CD4-positive, alpha-beta T cell treated with Interleukin-1 beta for 1 hour (primary cell): ENCODE measurements at regions not wholly inside any gene's neighbourhood (a gene's known extent, or its start where the extent isn't known, plus 50 kb on each side); places are given as distances from the start of the nearest gene placed in this dataset.
"Not testable (repeated sequence)": the region's sequence is repeated elsewhere in the genome, so short reads cannot be mapped to it uniquely, and the experiment has no call there.

Experiments
- DNase-seq, 2 donors: peaks; one replicate each; pipeline ENCODE4 v3.0.0-alpha.2; 2020 to 2022

DNA sequence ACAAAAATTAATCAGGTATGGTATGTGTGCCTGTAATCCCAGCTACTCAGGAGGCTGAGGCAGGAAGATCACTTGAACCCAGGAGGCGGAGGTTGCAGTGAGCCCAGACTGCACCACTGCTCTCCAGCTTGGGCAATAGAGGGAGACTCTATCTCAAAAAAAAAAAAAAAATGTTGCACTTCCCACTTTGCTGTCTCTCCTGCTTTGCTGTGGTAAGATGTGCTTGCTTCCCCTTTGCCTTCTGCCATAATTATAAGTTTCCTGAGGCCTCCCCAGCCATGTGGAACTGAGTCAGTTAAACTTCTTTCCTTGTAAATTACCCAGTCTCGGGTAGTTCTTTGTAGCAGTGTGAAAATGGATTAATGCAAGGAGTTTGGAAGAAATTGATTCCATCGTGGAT is 120.3 kb upstream of the CFAP20DC start:
- DNase-seq = not testable (repeated sequence)

DNA sequence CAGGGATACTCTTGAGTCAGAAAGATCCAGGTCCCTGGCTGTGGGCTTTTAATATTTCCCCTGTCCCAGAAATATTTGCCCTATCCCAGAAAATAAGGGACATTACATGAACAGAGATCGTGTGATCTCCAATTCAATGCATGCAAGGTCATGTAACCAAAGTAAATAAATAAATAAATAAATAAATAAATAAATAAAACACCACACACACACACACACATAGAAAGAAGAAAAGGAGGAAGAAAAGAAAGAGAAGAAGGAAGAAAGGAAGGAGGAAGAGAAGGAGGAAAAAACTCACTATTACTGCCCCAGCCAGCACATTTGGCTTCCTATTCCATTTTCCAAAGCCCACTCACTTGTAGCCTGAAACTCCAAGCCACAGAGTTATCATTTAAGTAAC is 117.9 kb upstream of the CFAP20DC start:
- no peak for DNase-seq

DNA sequence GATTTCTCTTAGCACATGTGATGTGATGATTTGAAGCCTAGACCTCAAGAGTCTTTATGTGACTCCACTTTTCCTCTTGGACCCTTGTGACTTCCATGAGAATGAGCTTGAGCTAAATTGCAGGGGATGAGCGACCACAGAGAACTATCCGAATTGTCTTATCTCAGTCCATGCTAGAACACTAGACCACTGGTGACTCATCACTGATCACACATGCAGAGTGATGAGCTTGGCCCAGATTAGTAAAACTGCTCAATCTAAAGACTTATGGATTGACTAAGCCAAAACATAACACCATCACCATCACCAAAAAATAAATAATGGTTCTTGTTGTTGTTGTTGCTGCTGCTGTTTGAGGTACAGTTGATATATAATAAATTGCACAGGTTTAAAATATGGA is 114.1 kb upstream of the CFAP20DC start:
- DNase-seq = no peak

DNA sequence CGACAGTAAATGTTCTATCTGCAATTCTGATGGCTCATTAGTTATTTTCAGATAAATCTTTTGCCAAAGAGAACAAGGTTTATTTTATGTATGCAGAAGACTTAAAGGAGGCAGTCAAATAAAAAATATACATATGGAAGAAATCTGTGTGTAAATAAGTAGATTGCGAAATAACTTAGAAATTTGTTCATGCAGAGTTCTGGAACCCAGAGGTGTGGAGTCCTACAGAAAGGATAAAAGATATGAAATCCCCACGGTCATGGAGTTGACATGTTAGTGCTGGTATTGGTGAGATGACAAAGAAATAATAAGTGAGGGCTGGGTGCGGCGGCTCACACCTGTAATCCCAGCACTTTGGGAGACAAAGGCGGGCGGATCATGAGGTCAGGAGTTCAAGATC is 111.2 kb upstream of the CFAP20DC start:
- DNase-seq = no peak

DNA sequence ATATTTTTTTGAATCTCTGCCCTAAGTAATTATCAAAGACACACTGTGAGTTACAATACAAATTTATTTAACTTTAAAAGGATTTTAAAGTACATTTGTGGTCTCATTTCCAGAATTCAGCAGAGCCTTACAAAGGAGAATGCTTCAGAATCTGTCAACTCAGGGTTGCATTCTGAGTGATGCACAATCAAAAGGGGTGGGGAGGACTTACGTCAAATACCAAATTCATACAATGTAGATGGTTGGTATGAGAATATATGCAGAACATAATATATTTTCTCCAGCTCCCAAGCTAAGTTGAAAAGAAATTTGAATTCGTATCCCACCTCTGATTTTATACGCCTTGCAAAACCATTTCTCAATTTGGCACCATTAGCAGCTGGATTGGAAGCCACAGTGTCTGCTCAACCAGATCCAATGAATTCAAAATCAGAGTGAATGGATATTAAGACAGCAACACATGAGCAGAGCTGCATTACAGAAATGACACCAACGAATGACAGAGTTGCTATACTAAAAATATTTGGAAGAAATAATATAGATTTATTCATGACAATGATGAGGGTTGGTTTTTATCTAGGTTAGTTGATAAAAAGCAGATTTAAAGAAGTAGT is 110.4 kb upstream of the CFAP20DC start:
- DNase-seq = no peak

DNA sequence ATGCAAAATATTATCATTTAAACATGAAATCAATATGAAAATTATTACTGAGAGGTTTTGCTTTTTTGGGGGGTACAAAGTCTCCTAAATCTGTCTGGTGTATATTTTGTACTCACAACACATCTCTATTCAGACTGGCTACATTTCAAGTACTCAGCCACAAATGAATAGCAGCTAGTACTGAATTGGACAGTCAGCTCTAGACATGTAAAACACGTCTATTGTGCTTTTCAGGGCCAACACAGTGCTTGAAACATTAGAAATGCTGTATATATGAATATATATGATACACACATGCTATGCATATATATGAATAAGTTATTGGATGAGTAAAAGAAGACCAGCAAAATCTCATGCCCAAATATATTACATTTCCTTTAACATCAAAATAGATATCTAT is 103.8 kb upstream of the CFAP20DC start:
- DNase-seq = no peak

DNA sequence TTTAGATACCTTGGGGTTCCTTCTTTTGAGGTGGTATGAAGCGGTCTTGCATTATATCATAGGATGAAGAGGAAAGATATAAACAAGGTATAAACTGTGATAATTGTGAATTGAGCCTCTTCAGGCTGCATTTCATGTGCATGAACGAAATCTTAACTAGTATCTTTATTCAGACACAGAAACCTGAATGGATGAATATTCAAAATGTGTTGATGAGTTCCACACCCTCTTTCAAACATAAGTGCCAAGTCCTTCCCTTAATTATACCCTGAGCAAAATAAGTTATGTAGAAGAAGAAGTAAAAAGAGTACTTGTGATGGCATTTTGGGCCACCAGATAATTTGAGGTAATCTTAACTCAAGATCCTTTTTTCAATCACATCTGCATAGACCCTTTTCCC is 103.1 kb upstream of the CFAP20DC start:
- no peak for DNase-seq

DNA sequence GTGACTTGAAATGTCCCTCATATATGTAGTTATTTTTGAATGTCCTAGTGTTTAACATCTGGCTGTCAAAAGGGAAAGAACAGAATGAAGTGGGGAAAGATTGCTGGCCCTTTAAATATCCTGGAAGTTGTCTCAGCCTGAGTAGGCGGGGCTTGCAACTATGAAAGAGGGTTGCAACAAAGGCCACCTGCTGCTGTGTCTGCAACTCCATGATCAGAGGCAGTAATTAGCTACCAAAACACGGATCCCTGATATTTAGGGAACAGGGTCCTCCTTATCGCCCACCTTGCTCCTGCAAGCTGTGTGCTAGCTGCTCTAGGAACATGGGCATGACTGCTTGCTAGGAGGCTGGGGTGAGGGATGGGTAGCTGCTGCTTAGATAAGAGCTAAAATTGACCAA is 100.2 kb upstream of the CFAP20DC start:
- DNase-seq = no peak

DNA sequence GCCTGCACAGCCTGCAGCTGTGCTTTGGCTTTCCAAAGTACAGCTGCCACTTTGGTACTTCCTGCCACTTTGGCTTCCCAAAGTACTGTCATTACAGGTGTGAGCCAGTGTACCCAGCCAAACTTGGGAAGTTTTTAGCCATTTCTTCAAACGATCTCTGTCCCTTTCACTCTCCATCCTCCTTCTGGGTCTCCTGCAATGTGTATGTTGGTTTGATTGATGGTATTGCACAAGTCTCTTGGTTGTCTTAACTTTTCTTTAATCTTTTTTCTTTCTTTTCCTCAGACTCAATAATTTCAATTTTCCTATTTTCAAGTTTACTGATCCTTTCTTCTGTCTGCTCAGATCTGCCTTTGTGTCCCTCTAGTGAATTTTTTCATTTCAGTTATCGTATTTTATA is 99.3 kb upstream of the CFAP20DC start:
- no peak for DNase-seq

DNA sequence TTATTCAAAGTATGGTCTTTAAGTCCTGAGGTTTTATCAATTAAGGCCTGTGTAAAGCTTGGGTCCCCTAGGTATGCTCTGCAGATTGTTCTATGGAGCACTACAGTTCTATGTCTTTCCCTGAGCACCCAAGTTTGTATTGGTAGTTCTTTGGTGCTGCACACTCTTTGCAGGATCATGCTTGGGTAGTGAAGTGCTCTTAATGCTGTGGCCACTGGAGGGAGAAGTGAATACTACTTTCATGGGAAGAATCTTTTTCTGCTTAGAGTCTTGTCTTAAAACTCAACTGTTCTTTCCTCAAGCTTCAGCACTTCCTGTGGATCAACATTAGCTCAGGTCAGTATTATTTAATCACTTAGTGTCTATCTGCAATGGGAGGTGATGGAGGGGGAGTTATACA is 93.6 kb upstream of the CFAP20DC start:
- DNase-seq = no peak

DNA sequence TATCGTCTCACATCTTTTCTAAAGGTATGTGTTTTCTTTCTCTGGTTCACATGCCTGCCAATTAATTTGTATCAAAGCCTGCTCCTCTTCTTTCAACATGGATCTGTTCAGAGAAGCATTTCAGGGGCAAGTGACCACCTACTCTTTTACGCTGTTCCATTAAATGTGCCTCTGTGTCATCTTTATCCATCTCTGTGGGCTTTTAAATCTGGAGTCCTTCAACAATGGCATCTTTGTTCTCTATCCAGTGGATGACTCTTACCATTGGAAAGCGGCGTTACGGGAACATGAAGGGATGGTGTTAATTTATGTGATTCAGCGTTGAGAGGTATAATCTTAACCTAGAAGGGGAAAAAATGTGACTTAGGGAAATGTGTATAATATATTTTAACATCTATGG is 92.7 kb upstream of the CFAP20DC start:
- no peak for DNase-seq

DNA sequence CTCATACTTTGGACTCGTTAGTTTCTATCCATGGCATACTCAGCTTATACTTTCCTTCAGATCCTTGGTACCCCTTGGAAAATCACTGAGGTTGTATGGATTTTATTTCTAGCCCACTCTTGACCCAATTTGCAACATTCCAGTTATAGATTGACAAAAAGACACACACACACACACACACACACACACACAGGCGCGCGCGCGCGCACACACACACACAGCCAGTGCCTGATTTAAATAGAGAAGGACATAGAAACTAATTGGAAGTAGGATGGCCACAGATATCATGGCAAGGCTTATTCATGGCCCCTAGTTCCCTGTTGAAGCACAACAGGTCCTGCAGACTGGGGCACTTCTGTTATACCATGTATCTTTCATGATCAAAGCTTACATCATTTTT is 89.1 kb upstream of the CFAP20DC start:
- DNase-seq = no peak

DNA sequence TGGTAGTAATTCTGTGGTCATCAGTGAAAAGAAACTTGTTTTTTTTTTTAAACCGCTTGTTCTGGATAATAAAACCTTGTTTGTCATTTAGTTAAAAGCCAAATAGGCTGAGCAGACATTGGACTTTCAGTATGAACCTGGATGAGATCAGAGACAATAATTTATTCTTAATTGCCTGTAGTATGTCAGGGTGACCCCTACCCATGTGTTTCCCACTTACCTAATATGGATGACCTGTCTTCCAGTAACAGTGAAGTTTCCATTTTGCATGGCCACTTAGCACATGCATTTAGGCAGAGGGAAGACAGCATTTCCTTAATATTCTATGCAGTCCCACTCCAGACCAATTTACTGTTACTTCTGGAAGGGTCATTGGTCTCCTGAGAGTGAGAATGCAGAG is 87.6 kb upstream of the CFAP20DC start:
- no peak for DNase-seq

DNA sequence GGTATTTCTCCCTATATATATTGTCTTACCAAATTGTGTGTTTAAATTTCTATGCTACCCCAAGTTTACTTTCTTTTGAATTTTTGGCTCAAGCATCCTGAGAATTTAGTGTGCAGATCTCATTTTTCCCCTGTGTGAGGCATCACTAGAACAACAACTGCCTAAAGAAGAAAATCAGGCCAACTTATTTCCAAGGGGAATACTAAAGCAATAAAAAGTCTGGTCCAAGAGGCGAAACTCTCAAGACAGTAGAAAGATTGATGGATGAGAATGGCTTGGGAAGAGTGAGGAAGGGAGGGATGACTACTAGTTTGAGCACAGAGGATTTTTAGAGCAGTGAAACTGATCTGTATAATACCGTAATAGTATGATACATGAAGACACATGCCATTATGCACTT is 86.3 kb upstream of the CFAP20DC start:
- no peak for DNase-seq

DNA sequence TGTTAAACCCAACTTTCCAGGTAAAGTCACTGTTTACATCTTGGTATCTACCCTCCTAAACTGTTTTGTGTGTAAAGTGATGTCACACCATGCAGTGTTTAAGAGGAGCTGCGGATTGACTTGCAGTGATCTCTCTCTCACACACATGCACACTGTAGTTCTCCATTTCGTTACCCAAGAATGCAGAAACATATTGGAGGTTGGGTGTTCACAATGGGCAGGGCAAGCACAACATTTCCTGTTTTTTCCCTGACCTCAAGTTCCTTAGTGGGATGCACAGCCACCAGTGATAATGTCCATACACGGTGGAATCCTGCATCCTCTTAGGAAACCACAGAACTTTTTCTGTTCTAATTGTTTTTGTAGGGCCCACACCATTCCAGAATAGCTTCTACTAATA is 85.3 kb upstream of the CFAP20DC start:
- no peak for DNase-seq

DNA sequence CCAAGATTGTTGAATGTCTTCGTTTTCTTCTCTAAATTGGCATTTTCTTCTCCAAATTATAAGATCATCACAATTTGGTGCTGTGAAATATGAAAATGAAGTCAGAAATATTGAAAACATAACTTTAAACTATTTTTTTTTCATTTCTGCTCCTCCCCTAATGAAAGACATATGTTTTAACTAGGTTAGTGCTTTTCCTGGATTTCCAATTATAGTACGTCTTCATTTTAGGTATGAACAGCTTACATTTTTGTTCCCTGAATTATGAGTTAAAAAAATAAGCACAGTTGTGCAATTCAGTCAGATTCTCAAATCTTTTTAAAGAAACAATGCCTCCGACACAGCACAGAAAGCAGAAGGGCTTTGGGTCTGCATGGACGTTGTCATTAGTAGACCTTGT is 83.5 kb upstream of the CFAP20DC start:
- DNase-seq = no peak

DNA sequence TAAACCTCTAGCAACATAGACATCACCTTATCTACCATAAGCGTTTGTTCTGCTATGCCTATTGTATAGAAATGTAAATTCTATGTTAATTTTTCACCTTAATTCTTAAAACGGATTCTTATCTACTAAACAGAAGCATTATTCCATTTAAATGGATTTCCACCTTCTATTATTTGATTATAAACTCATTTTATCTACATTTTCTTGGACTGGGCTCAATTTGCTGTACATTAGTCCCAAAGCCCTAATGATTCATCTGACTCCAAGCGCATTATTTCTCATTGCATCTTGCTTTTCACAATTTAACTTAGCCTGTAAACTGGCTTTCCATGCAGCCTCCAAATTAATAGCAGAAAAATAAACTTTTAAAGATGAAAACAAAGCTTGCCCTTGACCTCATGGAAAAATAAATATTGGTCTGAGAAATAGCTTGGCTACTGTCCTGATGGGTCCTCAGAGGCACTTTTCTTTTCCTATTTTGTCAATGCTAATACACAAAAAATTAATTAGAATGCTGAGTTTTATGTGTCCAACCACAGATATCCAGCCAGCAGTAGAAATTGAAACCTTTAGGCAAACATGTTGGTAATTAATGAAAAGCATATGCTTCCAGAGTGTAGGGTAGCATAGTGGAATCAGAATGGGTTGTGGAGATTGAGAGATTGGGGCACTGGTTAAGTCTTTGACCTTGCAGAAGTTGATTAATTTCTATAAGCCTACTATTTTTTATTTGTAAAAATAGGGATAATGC is 81.4 kb upstream of the CFAP20DC start:
- DNase-seq = no peak

DNA sequence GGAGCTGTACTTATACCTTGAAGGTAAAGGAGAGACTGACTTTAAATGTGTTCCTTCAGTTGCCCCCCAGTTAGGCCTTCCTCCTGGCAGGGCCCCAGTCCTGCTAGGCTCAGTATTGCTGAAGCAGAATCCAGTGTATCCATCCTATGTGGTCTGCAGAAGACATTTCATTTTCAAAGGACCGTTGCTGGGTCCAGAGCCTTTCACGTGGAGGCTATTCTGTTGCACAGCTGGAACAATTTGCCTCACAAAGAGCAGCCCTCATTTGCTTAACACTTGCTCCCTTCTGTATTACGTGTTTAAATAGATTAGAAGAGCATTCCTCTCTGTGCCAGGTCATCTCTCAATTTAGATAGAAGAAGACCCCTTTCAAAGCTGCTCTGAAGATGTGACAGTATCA is 78.9 kb upstream of the CFAP20DC start:
- DNase-seq = no peak

DNA sequence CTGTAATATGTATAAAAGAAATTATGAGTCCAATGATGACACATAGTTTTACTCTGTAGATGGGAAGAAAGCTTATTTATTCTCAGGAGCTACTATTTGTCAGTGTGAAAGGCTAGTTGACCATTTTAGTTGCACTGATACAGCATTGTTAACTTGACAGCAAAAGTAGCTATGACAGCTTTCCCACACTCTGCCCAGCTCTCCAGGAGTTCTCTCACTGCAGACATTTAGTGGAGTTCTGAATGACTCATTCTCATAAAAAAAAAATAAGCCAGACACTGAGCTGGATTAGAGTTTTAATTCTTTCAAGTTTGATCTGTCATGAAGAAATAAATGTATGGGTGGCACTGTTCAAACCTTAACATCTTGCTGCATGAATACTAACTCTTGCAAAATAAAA is 77.2 kb upstream of the CFAP20DC start:
- no peak for DNase-seq

DNA sequence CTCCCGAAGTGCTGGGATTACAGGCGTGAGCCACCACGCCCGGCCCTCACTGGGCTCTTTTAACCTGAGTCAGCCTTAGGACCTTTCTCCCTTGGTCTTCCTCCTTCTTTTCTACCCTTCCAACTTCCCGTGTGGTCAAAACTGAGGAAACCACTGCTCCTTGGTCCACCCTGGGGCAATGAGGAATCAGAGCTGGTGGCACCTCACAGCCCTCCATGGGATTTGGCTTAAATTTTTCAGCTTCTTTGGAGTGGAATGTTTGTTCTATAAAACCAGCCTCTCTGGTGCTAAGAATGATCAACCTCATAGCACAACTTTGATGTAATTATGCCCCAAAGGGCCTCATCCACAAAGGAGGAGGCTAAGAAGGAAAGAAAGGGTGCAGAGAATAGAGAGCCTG is 76.6 kb upstream of the CFAP20DC start:
- DNase-seq = no peak

DNA sequence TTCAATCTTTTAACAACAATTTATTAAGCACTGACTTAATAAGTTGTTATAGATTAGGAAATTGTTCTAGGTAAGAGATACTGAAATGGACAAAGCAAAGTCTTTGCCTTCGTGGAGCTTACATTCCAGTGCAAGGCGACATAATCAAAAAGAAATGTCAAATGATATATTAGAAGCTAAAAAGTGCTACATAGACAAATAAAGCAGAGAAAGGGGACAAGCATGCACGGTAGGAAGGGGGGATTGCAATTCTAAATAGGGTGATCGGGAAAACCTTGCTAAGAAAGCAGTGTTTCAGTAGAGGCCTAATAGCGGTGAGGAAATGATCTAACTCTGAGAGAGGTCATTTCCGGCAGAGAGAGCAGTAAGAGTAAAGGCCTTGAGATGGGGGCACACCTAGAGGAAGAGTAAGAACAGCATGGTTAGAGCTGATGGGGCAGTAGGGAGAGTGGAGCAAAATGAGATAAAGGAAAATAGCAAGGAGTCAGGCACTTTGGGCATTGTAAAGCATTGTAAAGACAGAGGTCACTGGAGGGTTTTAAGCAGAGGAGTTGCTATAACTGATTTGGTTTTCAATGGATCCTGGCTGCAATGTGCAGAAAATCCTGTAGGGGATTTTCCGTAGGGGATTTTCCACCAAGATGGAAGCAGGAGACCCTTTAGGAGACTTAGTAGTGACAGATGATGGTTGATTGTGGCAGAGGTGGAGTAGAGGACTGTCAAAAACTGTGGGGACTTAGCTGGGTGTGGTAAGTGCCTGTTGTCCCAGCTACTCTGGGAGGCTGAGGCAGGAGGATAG is 71.7 kb upstream of the CFAP20DC start:
- no peak for DNase-seq

DNA sequence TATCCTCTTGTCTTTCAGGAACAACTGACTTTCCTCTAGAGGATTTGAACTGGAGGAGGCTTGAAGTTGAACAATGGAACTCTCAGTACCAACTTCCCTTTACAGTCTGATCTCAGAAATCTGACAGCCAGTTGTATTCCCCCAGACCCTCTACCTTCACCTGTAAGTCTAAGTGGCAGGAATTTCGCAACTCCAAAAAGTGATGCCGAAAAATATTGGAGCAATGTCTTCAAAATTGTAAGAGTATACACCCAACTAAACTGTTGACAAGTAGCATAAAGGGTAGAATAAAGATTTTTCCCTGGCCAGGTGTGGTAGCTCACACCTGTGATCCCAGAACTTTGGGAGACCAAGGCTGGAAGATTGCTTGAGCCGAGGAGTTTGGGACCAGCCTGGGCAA is 69.1 kb upstream of the CFAP20DC start:
- no peak for DNase-seq

DNA sequence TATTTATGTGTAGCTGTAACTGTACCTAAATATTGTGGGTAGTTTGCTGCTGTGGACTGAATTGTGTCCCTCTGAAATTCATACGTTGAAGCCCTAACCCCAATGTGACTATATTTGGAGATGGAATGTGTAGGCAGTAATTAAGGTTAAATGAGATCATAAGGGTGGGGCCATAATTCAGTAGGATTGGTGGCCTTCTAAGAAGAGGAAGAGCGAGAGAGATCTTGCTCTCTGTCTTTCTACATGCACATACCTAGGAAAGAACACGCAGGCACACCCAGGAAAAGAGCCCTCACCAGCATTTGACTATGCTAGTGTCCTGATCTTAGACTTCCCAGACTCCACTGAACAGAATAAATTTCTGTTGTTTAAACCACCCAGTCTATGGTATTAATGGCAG is 67.6 kb upstream of the CFAP20DC start:
- no peak for DNase-seq

DNA sequence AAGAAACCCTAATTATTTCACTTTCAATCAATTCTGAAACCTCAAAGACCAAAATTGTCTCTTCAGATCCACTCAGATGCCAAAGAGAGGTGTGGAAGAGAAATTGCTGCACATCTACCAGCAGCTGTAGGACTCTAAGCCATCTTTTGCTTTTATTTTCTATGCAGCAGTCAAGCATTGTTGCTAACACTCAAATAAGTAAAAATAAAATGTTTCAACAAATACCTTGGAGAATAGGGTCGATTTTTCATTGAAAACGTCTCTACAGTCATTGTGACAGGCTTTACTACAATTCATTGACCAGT is 66.4 kb upstream of the CFAP20DC start:
- no peak for DNase-seq
